ENCODE measurements at regions not wholly inside any gene's neighbourhood (a gene's known extent, or its start where the extent isn't known, plus 50 kb on each side); places are given as distances from the start of the nearest gene placed in this dataset.

- no peak for TF ChIP-seq CTCF (IDR thresholded peaks at IDR 0.05)
- no peak for TF ChIP-seq POLR2A (IDR thresholded peaks at IDR 0.05)
These were observed 326.4 kb downstream of the NR4A2 start for GRCh38 chr2:156005999-156006712.

Measured in testis (tissue), 2 donors.